Activated naive CD8-positive, alpha-beta T cell treated with anti-CD3 and anti-CD28 coated beads for 36 hours (primary cell): ENCODE measurements at regions not wholly inside any gene's neighbourhood (a gene's known extent, or its start where the extent isn't known, plus 50 kb on each side); places are given as distances from the start of the nearest gene placed in this dataset.

Experiments
- DNase-seq: peaks from one replicate; pipeline ENCODE4 v3.0.0; 2021
- H3K27ac Mint-ChIP-seq: one replicate; pipeline ENCODE4 v1.8.0; 2022; ENCODE audit warnings: mild to moderate bottlenecking, moderate library complexity, mixed read lengths
- H3K27me3 Mint-ChIP-seq: one replicate; pipeline ENCODE4 v1.8.0; 2022; ENCODE audit warnings: mild to moderate bottlenecking, mixed read lengths
- H3K36me3 Mint-ChIP-seq: one replicate; pipeline ENCODE4 v1.8.0; 2021; ENCODE audit warnings: mild to moderate bottlenecking, mixed read lengths
- H3K4me1 Mint-ChIP-seq: one replicate; pipeline ENCODE4 v1.8.0; 2021; ENCODE audit warnings: mixed read lengths
- H3K4me3 Mint-ChIP-seq: one replicate; pipeline ENCODE4 v1.8.0; 2022; ENCODE audit warnings: mild to moderate bottlenecking, moderate library complexity, mixed read lengths
- H3K9me3 Mint-ChIP-seq: one replicate; pipeline ENCODE4 v1.8.0; 2022; ENCODE audit warnings: mixed read lengths

- no peak for DNase-seq
- Mint-ChIP-seq H3K9me3 (peaks cover 3% of the 10 kb centered on the region), H3K4me3 (no peak overlapping the region), H3K27me3 (peaks cover 9% of the 10 kb centered on the region), H3K27ac (no peak overlapping the region), H3K36me3 (no peaks in the 10 kb centered on the region), H3K4me1 (no peaks in the 10 kb centered on the region)
Measured at GRCh38 chr9:108088916-108089315, 599.3 kb upstream of the KLF4 start.

- H3K36me3 Mint-ChIP-seq = no peaks in the 10 kb centered on the region
- peaks cover 9% of the 10 kb centered on the region for H3K27me3 Mint-ChIP-seq
- H3K9me3 Mint-ChIP-seq = peaks cover 3% of the 10 kb centered on the region
- no peaks in the 10 kb centered on the region for H3K4me1 Mint-ChIP-seq
- no peak overlapping the region for H3K4me3 Mint-ChIP-seq
- no peak for DNase-seq
- no peak overlapping the region for H3K27ac Mint-ChIP-seq
Measured at GRCh38 chr9:108087781-108088180, 598.2 kb upstream of the KLF4 start.

- Mint-ChIP-seq H3K9me3 (peaks cover 3% of the 10 kb centered on the region), H3K27ac (no peak overlapping the region), H3K4me3 (no peak overlapping the region), H3K4me1 (no peaks in the 10 kb centered on the region), H3K36me3 (no peaks in the 10 kb centered on the region), H3K27me3 (peaks cover 9% of the 10 kb centered on the region)
- no peak for DNase-seq
Measured at GRCh38 chr9:108086624-108087023, 597.1 kb upstream of the KLF4 start.

GRCh38 chr9:108085294-108085693 lies 595.7 kb upstream of the KLF4 start:
- H3K27me3 Mint-ChIP-seq = peaks cover 9% of the 10 kb centered on the region
- H3K4me1 Mint-ChIP-seq = no peaks in the 10 kb centered on the region
- no peaks in the 10 kb centered on the region for H3K36me3 Mint-ChIP-seq
- no peak for DNase-seq
- no peak overlapping the region for H3K4me3 Mint-ChIP-seq
- peaks cover 2% of the 10 kb centered on the region for H3K9me3 Mint-ChIP-seq
- H3K27ac Mint-ChIP-seq = no peak overlapping the region

- Mint-ChIP-seq H3K36me3 (no peaks in the 10 kb centered on the region), H3K27me3 (peaks cover 9% of the 10 kb centered on the region), H3K9me3 (no peaks in the 10 kb centered on the region), H3K4me1 (no peaks in the 10 kb centered on the region), H3K4me3 (no peak overlapping the region), H3K27ac (no peak overlapping the region)
- DNase-seq = no peak
Measured at GRCh38 chr9:108083796-108084352, 594.3 kb upstream of the KLF4 start.

GRCh38 chr9:108083160-108083750 lies 593.7 kb upstream of the KLF4 start:
- no peak overlapping the region for H3K4me3 Mint-ChIP-seq
- no peak for DNase-seq
- H3K9me3 Mint-ChIP-seq = peaks cover 2% of the 10 kb centered on the region
- no peaks in the 10 kb centered on the region for H3K4me1 Mint-ChIP-seq
- no peak overlapping the region for H3K27ac Mint-ChIP-seq
- H3K27me3 Mint-ChIP-seq = peaks cover 9% of the 10 kb centered on the region
- H3K36me3 Mint-ChIP-seq = no peaks in the 10 kb centered on the region

GRCh38 chr9:108081112-108081511 lies 591.5 kb upstream of the KLF4 start:
- Mint-ChIP-seq H3K9me3 (peaks cover 7% of the 10 kb centered on the region), H3K4me1 (no peaks in the 10 kb centered on the region), H3K27me3 (peaks cover 5% of the 10 kb centered on the region)

GRCh38 chr9:108080285-108080684 lies 590.7 kb upstream of the KLF4 start:
- H3K36me3 Mint-ChIP-seq = no peaks in the 10 kb centered on the region
- H3K27me3 Mint-ChIP-seq = peaks cover 2% of the 10 kb centered on the region
- no peak overlapping the region for H3K4me3 Mint-ChIP-seq
- no peaks in the 10 kb centered on the region for H3K4me1 Mint-ChIP-seq
- peaks cover 7% of the 10 kb centered on the region for H3K9me3 Mint-ChIP-seq
- no peak overlapping the region for H3K27ac Mint-ChIP-seq
- no peak for DNase-seq

More at GRCh38 chr9:108081112-108081511, 591.5 kb upstream of the KLF4 start:
- Mint-ChIP-seq H3K27ac (no peak overlapping the region), H3K4me3 (no peak overlapping the region), H3K36me3 (no peaks in the 10 kb centered on the region)
- DNase-seq = no peak

GRCh38 chr9:108078811-108079210 lies 589.2 kb upstream of the KLF4 start:
- H3K27me3 Mint-ChIP-seq = no peaks in the 10 kb centered on the region
- H3K36me3 Mint-ChIP-seq = no peaks in the 10 kb centered on the region
- DNase-seq = no peak
- H3K4me3 Mint-ChIP-seq = no peak overlapping the region
- H3K27ac Mint-ChIP-seq = no peak overlapping the region
- peaks cover 9% of the 10 kb centered on the region for H3K9me3 Mint-ChIP-seq
- no peaks in the 10 kb centered on the region for H3K4me1 Mint-ChIP-seq

GRCh38 chr9:108078375-108078774 lies 588.8 kb upstream of the KLF4 start:
- Mint-ChIP-seq H3K4me3 (no peak overlapping the region), H3K27me3 (no peaks in the 10 kb centered on the region), H3K4me1 (no peaks in the 10 kb centered on the region), H3K9me3 (peaks cover 9% of the 10 kb centered on the region), H3K36me3 (no peaks in the 10 kb centered on the region), H3K27ac (no peak overlapping the region)
- no peak for DNase-seq

GRCh38 chr9:108077556-108077955 lies 588.0 kb upstream of the KLF4 start:
- no peak overlapping the region for H3K4me3 Mint-ChIP-seq

GRCh38 chr9:108074900-108075299 lies 585.3 kb upstream of the KLF4 start:
- DNase-seq = no peak
- H3K36me3 Mint-ChIP-seq = no peaks in the 10 kb centered on the region
- H3K9me3 Mint-ChIP-seq = peaks cover 9% of the 10 kb centered on the region
- no peak overlapping the region for H3K27ac Mint-ChIP-seq
- no peaks in the 10 kb centered on the region for H3K4me1 Mint-ChIP-seq
- H3K4me3 Mint-ChIP-seq = no peak overlapping the region
- no peaks in the 10 kb centered on the region for H3K27me3 Mint-ChIP-seq

More at GRCh38 chr9:108077556-108077955, 588.0 kb upstream of the KLF4 start:
- no peaks in the 10 kb centered on the region for H3K4me1 Mint-ChIP-seq
- DNase-seq = no peak
- no peak overlapping the region for H3K27ac Mint-ChIP-seq
- no peaks in the 10 kb centered on the region for H3K27me3 Mint-ChIP-seq
- peaks cover 9% of the 10 kb centered on the region for H3K9me3 Mint-ChIP-seq
- no peaks in the 10 kb centered on the region for H3K36me3 Mint-ChIP-seq

- Mint-ChIP-seq H3K27me3 (no peaks in the 10 kb centered on the region), H3K4me1 (no peaks in the 10 kb centered on the region), H3K9me3 (peaks cover 9% of the 10 kb centered on the region), H3K36me3 (no peaks in the 10 kb centered on the region), H3K4me3 (no peak overlapping the region), H3K27ac (no peak overlapping the region)
- DNase-seq = no peak
Measured at GRCh38 chr9:108073823-108074222, 584.3 kb upstream of the KLF4 start.

GRCh38 chr9:108072740-108073139 lies 583.2 kb upstream of the KLF4 start:
- Mint-ChIP-seq H3K9me3 (peaks cover 3% of the 10 kb centered on the region), H3K4me3 (no peak overlapping the region), H3K36me3 (no peaks in the 10 kb centered on the region), H3K27ac (no peak overlapping the region), H3K27me3 (no peaks in the 10 kb centered on the region), H3K4me1 (no peaks in the 10 kb centered on the region)
- no peak for DNase-seq

- Mint-ChIP-seq H3K27ac (no peak overlapping the region), H3K4me1 (no peaks in the 10 kb centered on the region), H3K4me3 (no peak overlapping the region)
Measured at GRCh38 chr9:108070861-108071260, 581.3 kb upstream of the KLF4 start.

GRCh38 chr9:108069991-108070390 lies 580.4 kb upstream of the KLF4 start:
- Mint-ChIP-seq H3K4me3 (no peak overlapping the region), H3K4me1 (no peaks in the 10 kb centered on the region), H3K36me3 (no peaks in the 10 kb centered on the region), H3K9me3 (peaks cover 5% of the 10 kb centered on the region), H3K27me3 (no peaks in the 10 kb centered on the region), H3K27ac (no peak overlapping the region)
- no peak for DNase-seq

More at GRCh38 chr9:108070861-108071260, 581.3 kb upstream of the KLF4 start:
- DNase-seq = no peak
- peaks cover 7% of the 10 kb centered on the region for H3K9me3 Mint-ChIP-seq
- H3K36me3 Mint-ChIP-seq = no peaks in the 10 kb centered on the region
- no peaks in the 10 kb centered on the region for H3K27me3 Mint-ChIP-seq
